Activated T-helper 17 cell treated with anti-CD3 and anti-CD28 coated beads, Interleukin-2, amount 50 U/mL, for 72 hours (primary cell): ENCODE measurements at regions not wholly inside any gene's neighbourhood (a gene's known extent, or its start where the extent isn't known, plus 50 kb on each side); places are given as distances from the start of the nearest gene placed in this dataset.

ENCODE experiments used
- ATAC-seq: fragments of 150-1000 bp; cut with Tn5 transposase; replicated peaks from 2 replicates; pipeline ENCODE4 v1.10.0; 2021; ENCODE audit warnings: mild to moderate bottlenecking, moderate library complexity
- H3K27ac Mint-ChIP-seq: one replicate; pipeline ENCODE4 v1.8.0; 2022; ENCODE audit warnings: mixed read lengths
- H3K27me3 Mint-ChIP-seq: one replicate; pipeline ENCODE4 v1.8.0; 2022; ENCODE audit warnings: mixed read lengths
- H3K36me3 Mint-ChIP-seq: one replicate; pipeline ENCODE4 v1.8.0; 2022; ENCODE audit warnings: low read depth, mild to moderate bottlenecking, mixed read lengths
- H3K4me1 Mint-ChIP-seq: one replicate; pipeline ENCODE4 v1.8.0; 2022; ENCODE audit warnings: mixed read lengths
- H3K4me3 Mint-ChIP-seq: one replicate; pipeline ENCODE4 v1.8.0; 2022; ENCODE audit warnings: mild to moderate bottlenecking, mixed read lengths
- H3K9me3 Mint-ChIP-seq: one replicate; pipeline ENCODE4 v1.8.0; 2022; ENCODE audit warnings: mixed read lengths

GRCh38 chr6:26299286-26300042 lies 65.5 kb upstream of the BTN3A2 start:
- Mint-ChIP-seq H3K36me3 (no peaks in the 10 kb centered on the region), H3K27me3 (no peaks in the 10 kb centered on the region), H3K27ac (no peak overlapping the region)

GRCh38 chr6:26300043-26300331 lies 65.0 kb upstream of the BTN3A2 start:
- Mint-ChIP-seq H3K27me3 (no peaks in the 10 kb centered on the region), H3K9me3 (no peaks in the 10 kb centered on the region), H3K4me1 (peaks cover 10% of the 10 kb centered on the region), H3K27ac (no peak overlapping the region), H3K4me3 (no peak overlapping the region), H3K36me3 (peaks cover 4% of the 10 kb centered on the region)
- no peak for ATAC-seq

More at GRCh38 chr6:26299286-26300042, 65.5 kb upstream of the BTN3A2 start:
- ATAC-seq = no peak
- Mint-ChIP-seq H3K4me1 (peaks cover 5% of the 10 kb centered on the region), H3K9me3 (no peaks in the 10 kb centered on the region), H3K4me3 (no peak overlapping the region)

- H3K9me3 Mint-ChIP-seq = no peaks in the 10 kb centered on the region
- no peak overlapping the region for H3K4me3 Mint-ChIP-seq
- no peak overlapping the region for H3K27ac Mint-ChIP-seq
- no peaks in the 10 kb centered on the region for H3K27me3 Mint-ChIP-seq
- no peak for ATAC-seq
- peaks cover 12% of the 10 kb centered on the region for H3K4me1 Mint-ChIP-seq
- H3K36me3 Mint-ChIP-seq = peaks cover 8% of the 10 kb centered on the region
Measured at GRCh38 chr6:26300359-26300758, 64.6 kb upstream of the BTN3A2 start.

- no peak for ATAC-seq
- Mint-ChIP-seq H3K36me3 (peaks cover 12% of the 10 kb centered on the region), H3K27me3 (no peaks in the 10 kb centered on the region), H3K4me1 (peaks cover 12% of the 10 kb centered on the region), H3K4me3 (no peak overlapping the region), H3K27ac (no peak overlapping the region), H3K9me3 (no peaks in the 10 kb centered on the region)
Measured at GRCh38 chr6:26300828-26301227, 64.2 kb upstream of the BTN3A2 start.

- Mint-ChIP-seq H3K36me3 (peaks cover 14% of the 10 kb centered on the region), H3K9me3 (no peaks in the 10 kb centered on the region), H3K27ac (no peak overlapping the region), H3K27me3 (no peaks in the 10 kb centered on the region), H3K4me3 (no peak overlapping the region), H3K4me1 (peaks cover 12% of the 10 kb centered on the region)
- peak; percentile 62 for ATAC-seq
Measured at GRCh38 chr6:26301638-26302037, 63.4 kb upstream of the BTN3A2 start.

GRCh38 chr6:26302941-26303559 lies 61.9 kb upstream of the BTN3A2 start:
- Mint-ChIP-seq H3K4me3 (no peak overlapping the region), H3K4me1 (peaks cover 12% of the 10 kb centered on the region), H3K27me3 (no peaks in the 10 kb centered on the region), H3K9me3 (no peaks in the 10 kb centered on the region), H3K27ac (no peak overlapping the region), H3K36me3 (peaks cover 14% of the 10 kb centered on the region)
- no peak for ATAC-seq

GRCh38 chr6:26304213-26304796 lies 60.7 kb upstream of the BTN3A2 start:
- no peaks in the 10 kb centered on the region for H3K27me3 Mint-ChIP-seq
- H3K4me3 Mint-ChIP-seq = peak overlapping the region; percentile 85
- no peaks in the 10 kb centered on the region for H3K9me3 Mint-ChIP-seq
- ATAC-seq = no peak
- H3K36me3 Mint-ChIP-seq = peaks cover 14% of the 10 kb centered on the region
- H3K27ac Mint-ChIP-seq = peak overlapping the region; percentile 97
- H3K4me1 Mint-ChIP-seq = peaks cover 12% of the 10 kb centered on the region

- Mint-ChIP-seq H3K27ac (peak overlapping the region; percentile 97), H3K36me3 (peaks cover 14% of the 10 kb centered on the region), H3K4me1 (peaks cover 18% of the 10 kb centered on the region), H3K27me3 (no peaks in the 10 kb centered on the region), H3K9me3 (no peaks in the 10 kb centered on the region), H3K4me3 (peak overlapping the region; percentile 85)
- peak; percentile 54 for ATAC-seq
Measured at GRCh38 chr6:26304797-26305640, 60.0 kb upstream of the BTN3A2 start.

GRCh38 chr6:26305641-26305969 lies 59.4 kb upstream of the BTN3A2 start:
- no peaks in the 10 kb centered on the region for H3K9me3 Mint-ChIP-seq
- H3K27me3 Mint-ChIP-seq = no peaks in the 10 kb centered on the region
- peaks cover 14% of the 10 kb centered on the region for H3K36me3 Mint-ChIP-seq
- peak overlapping the region; percentile 97 for H3K27ac Mint-ChIP-seq
- H3K4me3 Mint-ChIP-seq = peak overlapping the region; percentile 85
- H3K4me1 Mint-ChIP-seq = peaks cover 24% of the 10 kb centered on the region
- ATAC-seq = no peak

GRCh38 chr6:26306232-26306631 lies 58.8 kb upstream of the BTN3A2 start:
- H3K4me1 Mint-ChIP-seq = peaks cover 30% of the 10 kb centered on the region
- H3K27me3 Mint-ChIP-seq = no peaks in the 10 kb centered on the region
- H3K9me3 Mint-ChIP-seq = no peaks in the 10 kb centered on the region
- ATAC-seq = peak; percentile 6
- H3K27ac Mint-ChIP-seq = no peak overlapping the region
- peaks cover 20% of the 10 kb centered on the region for H3K36me3 Mint-ChIP-seq
- H3K4me3 Mint-ChIP-seq = no peak overlapping the region

- Mint-ChIP-seq H3K4me3 (no peak overlapping the region), H3K4me1 (peaks cover 38% of the 10 kb centered on the region), H3K9me3 (no peaks in the 10 kb centered on the region), H3K27ac (no peak overlapping the region), H3K27me3 (no peaks in the 10 kb centered on the region), H3K36me3 (peaks cover 31% of the 10 kb centered on the region)
- no peak for ATAC-seq
Measured at GRCh38 chr6:26307850-26308249, 57.1 kb upstream of the BTN3A2 start.

GRCh38 chr6:26309731-26310142 lies 55.3 kb upstream of the BTN3A2 start:
- Mint-ChIP-seq H3K4me3 (peak overlapping the region; percentile 86), H3K27me3 (no peaks in the 10 kb centered on the region), H3K4me1 (peaks cover 40% of the 10 kb centered on the region), H3K27ac (peak overlapping the region; percentile 92), H3K36me3 (peaks cover 35% of the 10 kb centered on the region), H3K9me3 (no peaks in the 10 kb centered on the region)
- ATAC-seq = peak; percentile 83

GRCh38 chr6:26311012-26311384 lies 54.0 kb upstream of the BTN3A2 start:
- peaks cover 23% of the 10 kb centered on the region for H3K36me3 Mint-ChIP-seq
- H3K27me3 Mint-ChIP-seq = no peaks in the 10 kb centered on the region
- no peaks in the 10 kb centered on the region for H3K9me3 Mint-ChIP-seq
- peak; percentile 9 for ATAC-seq
- peaks cover 31% of the 10 kb centered on the region for H3K4me1 Mint-ChIP-seq
- peak overlapping the region; percentile 86 for H3K4me3 Mint-ChIP-seq
- peak overlapping the region; percentile 92 for H3K27ac Mint-ChIP-seq

GRCh38 chr6:26311385-26312095 lies 53.5 kb upstream of the BTN3A2 start:
- H3K4me1 Mint-ChIP-seq = peaks cover 31% of the 10 kb centered on the region
- ATAC-seq = peak; percentile 42
- no peaks in the 10 kb centered on the region for H3K27me3 Mint-ChIP-seq
- H3K9me3 Mint-ChIP-seq = no peaks in the 10 kb centered on the region
- peak overlapping the region; percentile 86 for H3K4me3 Mint-ChIP-seq
- H3K36me3 Mint-ChIP-seq = peaks cover 23% of the 10 kb centered on the region
- H3K27ac Mint-ChIP-seq = peak overlapping the region; percentile 92
